Activated CD4-positive, alpha-beta T cell treated with anti-CD3 and anti-CD28 coated beads, Interleukin-10, Interleukin-2, amounts not matched to agents 100 ng/mL and 50 ng/mL, durations not matched to agents 16 hours and 8 hours (primary cell): ENCODE measurements at regions not wholly inside any gene's neighbourhood (a gene's known extent, or its start where the extent isn't known, plus 50 kb on each side); places are given as distances from the start of the nearest gene placed in this dataset.

Experiments used
- DNase-seq: peaks from one replicate; pipeline ENCODE4 v3.0.0-alpha.2; 2020

- DNase-seq = no peak
Measured at GRCh38 chr7:41280491-41280890, 422.4 kb downstream of the INHBA start.

GRCh38 chr7:41277561-41277960, 425.3 kb downstream of the INHBA start:
- DNase-seq = no peak

- no peak for DNase-seq
Measured at GRCh38 chr7:41275255-41275654, 427.6 kb downstream of the INHBA start.

GRCh38 chr7:41274179-41274578, 428.7 kb downstream of the INHBA start:
- no peak for DNase-seq

GRCh38 chr7:41272664-41273063, 430.2 kb downstream of the INHBA start:
- DNase-seq = no peak

- no peak for DNase-seq
Measured at GRCh38 chr7:41268878-41269277, 434.0 kb downstream of the INHBA start.

- no peak for DNase-seq
Measured at GRCh38 chr7:41261080-41261479, 441.8 kb downstream of the INHBA start.

GRCh38 chr7:41257660-41258059, 445.2 kb downstream of the INHBA start:
- peak; percentile 0 for DNase-seq

GRCh38 chr7:41256186-41256945, 446.5 kb downstream of the INHBA start:
- no peak for DNase-seq

- DNase-seq = no peak
Measured at GRCh38 chr7:41255716-41256115, 447.2 kb downstream of the INHBA start.

- DNase-seq = no peak
Measured at GRCh38 chr7:41255113-41255512, 447.8 kb downstream of the INHBA start.

GRCh38 chr7:41252957-41253356, 449.9 kb downstream of the INHBA start:
- no peak for DNase-seq

GRCh38 chr7:41252551-41252950, 450.3 kb downstream of the INHBA start:
- no peak for DNase-seq

GRCh38 chr7:41247143-41247865, 455.6 kb downstream of the INHBA start:
- DNase-seq = no peak

- no peak for DNase-seq
Measured at GRCh38 chr7:41245916-41246315, 457.0 kb downstream of the INHBA start.

- no peak for DNase-seq
Measured at GRCh38 chr7:41244246-41244645, 458.6 kb downstream of the INHBA start.

GRCh38 chr7:41241641-41242040, 461.2 kb downstream of the INHBA start:
- no peak for DNase-seq

- no peak for DNase-seq
Measured at GRCh38 chr7:41239596-41239995, 463.3 kb downstream of the INHBA start.

- DNase-seq = no peak
Measured at GRCh38 chr7:41238851-41239331, 464.0 kb downstream of the INHBA start.

- DNase-seq = no peak
Measured at GRCh38 chr7:41237956-41238355, 464.9 kb downstream of the INHBA start.

GRCh38 chr7:41232086-41232485, 470.8 kb downstream of the INHBA start:
- no peak for DNase-seq

GRCh38 chr7:41224063-41224763, 478.7 kb downstream of the INHBA start:
- no peak for DNase-seq

- DNase-seq = no peak
Measured at GRCh38 chr7:41222746-41223145, 480.1 kb downstream of the INHBA start.

GRCh38 chr7:41220266-41220665, 482.6 kb downstream of the INHBA start:
- no peak for DNase-seq
